H1 (cell line): ENCODE measurements at regions not wholly inside any gene's neighbourhood (a gene's known extent, or its start where the extent isn't known, plus 50 kb on each side); places are given as distances from the start of the nearest gene placed in this dataset.

Source experiments
- HDAC2 ChIP-seq, 2 experiments: fragments of 300-600 bp in 1 of 2; sonication (generic) in 1 of 2; IDR thresholded peaks; 2 replicates each; pipeline ENCODE4 v1.6.1; 2011 to 2012; ENCODE audit warnings: low read depth in 2 of 2, low read length in 2 of 2, mild to moderate bottlenecking in 2 of 2, moderate library complexity in 2 of 2, borderline replicate concordance in 1 of 2, inconsistent platforms in 1 of 2
- SAP30 ChIP-seq: fragments of 300-600 bp; sonication (generic); IDR thresholded peaks from 2 replicates; pipeline ENCODE4 v1.7.1; 2012; ENCODE audit warnings: low read length, moderate library complexity, mild to moderate bottlenecking, inconsistent platforms; ENCODE audit not compliant: insufficient read depth, insufficient replicate concordance
- SIRT6 ChIP-seq: IDR thresholded peaks from one replicate; pipeline ENCODE4 v1.7.1; 2012; ENCODE audit warnings: low read length, inconsistent platforms
- USF2 ChIP-seq: IDR thresholded peaks from 2 replicates; pipeline ENCODE4 v1.6.1; 2011; ENCODE audit warnings: low read length, improper control_type of control experiment

- TF ChIP-seq USF2: no peak
- no peak for TF ChIP-seq SIRT6
- no peak for TF ChIP-seq SAP30
- no peak for TF ChIP-seq HDAC2 (IDR thresholded peaks at IDR 0.05; ENCODE audit: borderline replicate concordance in 1 of 2, low read depth in 2 of 2, low read length in 2 of 2)
Measured at GRCh38 chr11:119861160-119861559, 132.2 kb upstream of the NECTIN1 start (continued).
